ENCODE measurements at regions not wholly inside any gene's neighbourhood (a gene's known extent, or its start where the extent isn't known, plus 50 kb on each side); places are given as distances from the start of the nearest gene placed in this dataset.
"Not testable (repeated sequence)": the region's sequence is repeated elsewhere in the genome, so short reads cannot be mapped to it uniquely, and the experiment has no call there.

- no peaks in the 10 kb centered on the region for H3K9me3 Mint-ChIP-seq
- H3K36me3 Mint-ChIP-seq (ENCODE audit: low read depth): no peaks in the 10 kb centered on the region
- no peak overlapping the region for H3K4me3 Mint-ChIP-seq
- H3K4me1 Mint-ChIP-seq: peaks cover 48% of the 10 kb centered on the region
- peak; percentile 5 for DNase-seq
- no peaks in the 10 kb centered on the region for H3K27me3 Mint-ChIP-seq (ENCODE audit: low read depth, poor library complexity)
- peak overlapping the region; percentile 80 for H3K27ac Mint-ChIP-seq
- no peak for TF ChIP-seq CTCF (IDR thresholded peaks at IDR 0.05)
Measured at GRCh38 chr5:100647461-100648230, 112.5 kb downstream of the FAM174A start.

GRCh38 chr5:100654895-100655294 is 119.7 kb downstream of the FAM174A start:
- H3K27me3 Mint-ChIP-seq (ENCODE audit: low read depth, poor library complexity): no peaks in the 10 kb centered on the region
- H3K36me3 Mint-ChIP-seq (ENCODE audit: low read depth): no peaks in the 10 kb centered on the region
- no peak overlapping the region for H3K27ac Mint-ChIP-seq
- no peak overlapping the region for H3K4me3 Mint-ChIP-seq
- H3K9me3 Mint-ChIP-seq: no peaks in the 10 kb centered on the region
- no peak for DNase-seq
- TF ChIP-seq CTCF (IDR thresholded peaks at IDR 0.05): no peak
- no peaks in the 10 kb centered on the region for H3K4me1 Mint-ChIP-seq

- DNase-seq; H3K27me3 Mint-ChIP-seq (ENCODE audit: low read depth, poor library complexity); H3K4me3 Mint-ChIP-seq; H3K27ac Mint-ChIP-seq; H3K4me1 Mint-ChIP-seq; H3K36me3 Mint-ChIP-seq (ENCODE audit: low read depth); H3K9me3 Mint-ChIP-seq: not testable (repeated sequence)
Measured at GRCh38 chr5:100656771-100657170, 121.6 kb downstream of the FAM174A start.

- Mint-ChIP-seq H3K36me3 (ENCODE audit: low read depth) (no peaks in the 10 kb centered on the region), H3K27me3 (ENCODE audit: low read depth, poor library complexity) (no peaks in the 10 kb centered on the region), H3K9me3 (no peaks in the 10 kb centered on the region), H3K27ac (no peak overlapping the region), H3K4me3 (no peak overlapping the region), H3K4me1 (no peaks in the 10 kb centered on the region)
- TF ChIP-seq CTCF (IDR thresholded peaks at IDR 0.05): no peak
- no peak for DNase-seq
Measured at GRCh38 chr5:100659080-100659795, 124.1 kb downstream of the FAM174A start.

GRCh38 chr5:100664140-100664539 is 129.0 kb downstream of the FAM174A start:
- Mint-ChIP-seq H3K4me3 (no peak overlapping the region), H3K9me3 (no peaks in the 10 kb centered on the region), H3K27me3 (ENCODE audit: low read depth, poor library complexity) (no peaks in the 10 kb centered on the region), H3K4me1 (no peaks in the 10 kb centered on the region), H3K27ac (no peak overlapping the region), H3K36me3 (ENCODE audit: low read depth) (no peaks in the 10 kb centered on the region)
- TF ChIP-seq CTCF (IDR thresholded peaks at IDR 0.05): no peak
- no peak for DNase-seq

GRCh38 chr5:100667161-100667630 is 132.0 kb downstream of the FAM174A start:
- Mint-ChIP-seq H3K27ac (no peak overlapping the region), H3K36me3 (ENCODE audit: low read depth) (no peaks in the 10 kb centered on the region), H3K4me3 (no peak overlapping the region), H3K4me1 (no peaks in the 10 kb centered on the region), H3K27me3 (ENCODE audit: low read depth, poor library complexity) (peaks cover 8% of the 10 kb centered on the region), H3K9me3 (peaks cover 3% of the 10 kb centered on the region)
- TF ChIP-seq CTCF (IDR thresholded peaks at IDR 0.05): no peak
- no peak for DNase-seq
